K562 (cell line): ENCODE measurements at regions not wholly inside any gene's neighbourhood (a gene's known extent, or its start where the extent isn't known, plus 50 kb on each side); places are given as distances from the start of the nearest gene placed in this dataset.

Experiments used
- BRCA1 ChIP-seq, 2 experiments: fragments of 450-650 bp in 1 of 2; sonication (generic) in 1 of 2; formaldehyde crosslinking in 1 of 2; IDR thresholded peaks; 2 replicates each; pipeline versions ENCODE4 v1.5.0 to v1.6.1; 2017 to 2020; ENCODE audit warnings: mild to moderate bottlenecking in 1 of 2, missing genetic modification reagents in 1 of 2
- EHMT2 ChIP-seq: fragments of 450-650 bp; IDR thresholded peaks from 2 replicates; pipeline ENCODE4 v1.6.1; 2018; ENCODE audit warnings: antibody characterized with exemption
- ELF2 ChIP-seq: fragments of 250-450 bp; sonication (Bioruptor Pico); IDR thresholded peaks from 2 replicates; pipeline ENCODE4 v1.5.0; 2021; ENCODE audit warnings: mild to moderate bottlenecking
- HMBOX1 ChIP-seq: sonication (generic); IDR thresholded peaks from 2 replicates; pipeline ENCODE4 v1.6.1; 2016
- KLF1 ChIP-seq: fragments of 450-650 bp; IDR thresholded peaks from 2 replicates; pipeline ENCODE4 v1.6.1; 2016; ENCODE audit warnings: missing genetic modification characterization, missing compliant biosample characterization
- LCOR ChIP-seq: sonication (generic); formaldehyde crosslinking; IDR thresholded peaks from 2 replicates; pipeline ENCODE4 v1.8.0; 2022; ENCODE audit warnings: mild to moderate bottlenecking, missing genetic modification reagents
- MAZ ChIP-seq, 2 experiments: fragments of 450-650 bp in 1 of 2; sonication (generic) in 1 of 2; formaldehyde crosslinking; IDR thresholded peaks in 1 of 2; conservative IDR thresholded peaks in 1 of 2; 2 replicates each; pipeline versions ENCODE4 v1.4.0 to v1.5.0; 2020; ENCODE audit warnings: mild to moderate bottlenecking in 1 of 2, missing genetic modification reagents in 1 of 2
- NRF1 ChIP-seq, 2 experiments: fragments of 450-650 bp; IDR thresholded peaks in 1 of 2; conservative IDR thresholded peaks in 1 of 2; 2 replicates each; pipeline ENCODE4 v1.6.1; 2014; ENCODE audit warnings: mild to moderate bottlenecking in 2 of 2
- OTX1 ChIP-seq: fragments of 450-650 bp; formaldehyde crosslinking; IDR thresholded peaks from 2 replicates; pipeline ENCODE4 v1.4.0; 2022; ENCODE audit warnings: mild to moderate bottlenecking
- SAP30 ChIP-seq: fragments of 200-600 bp; sonication (generic); IDR thresholded peaks from 2 replicates; pipeline ENCODE4 v1.6.1; 2012; ENCODE audit warnings: borderline replicate concordance, low read depth, mild to moderate bottlenecking, moderate library complexity, low read length, control low read depth, inconsistent platforms; ENCODE audit not compliant: insufficient read depth, poor library complexity, severe bottlenecking
- SMARCA5 ChIP-seq: fragments of 450-650 bp; IDR thresholded peaks from 2 replicates; pipeline ENCODE4 v1.6.1; 2016
- ZBTB40 ChIP-seq, 2 experiments: fragments of 450-650 bp in 1 of 2; sonication (generic) in 1 of 2; formaldehyde crosslinking in 1 of 2; IDR thresholded peaks; 2 replicates each; pipeline versions ENCODE4 v1.7.1 to v1.9.0; 2016 to 2022; ENCODE audit warnings: inconsistent platforms in 1 of 2, mild to moderate bottlenecking in 1 of 2, missing genetic modification reagents in 1 of 2
- ZHX1 ChIP-seq: fragments of 150-350 bp; conservative IDR thresholded peaks from 2 replicates; pipeline ENCODE4 v1.6.1; 2014; ENCODE audit warnings: low read length
- ZNF140 ChIP-seq: fragments of 250-450 bp; sonication (Bioruptor Pico); IDR thresholded peaks from 2 replicates; pipeline ENCODE4 v1.8.0; 2021; ENCODE audit warnings: moderate library complexity, mild to moderate bottlenecking, inconsistent platforms
- ZZZ3 ChIP-seq: fragments of 450-650 bp; IDR thresholded peaks from 2 replicates; pipeline ENCODE4 v1.6.1; 2016; ENCODE audit warnings: antibody characterized with exemption, mild to moderate bottlenecking, moderate library complexity

- TF ChIP-seq ZBTB40 (IDR thresholded peaks at IDR 0.05) (peak; percentile 50; the same call in 1 of the 2 replicates), ZBTB40 (CRISPR knock-in tag; IDR thresholded peaks at IDR 0.05) (no peak), LCOR (0 out of 2 replicates have a peak, but pooled peaks have one; percentile 52), ZNF140 (no peak), KLF1 (tag) (no peak), ELF2 (CRISPR knock-in tag) (no peak), NRF1 (conservative IDR thresholded peaks at IDR 0.05 in 1 of 2, IDR thresholded peaks at IDR 0.05 in 1 of 2) (no peak), OTX1 (CRISPR knock-in tag) (no peak), MAZ (CRISPR knock-in tag; conservative IDR thresholded peaks at IDR 0.05 in 1 of 2, IDR thresholded peaks at IDR 0.05 in 1 of 2) (no peak; a peak in 1 of 4 replicates), SMARCA5 (peak; percentile 84), ZZZ3 (no peak), HMBOX1 (no peak), BRCA1 (IDR thresholded peaks at IDR 0.05) (no peak), BRCA1 (CRISPR knock-in tag; IDR thresholded peaks at IDR 0.05) (no peak), SAP30 (peak; percentile 78), ZHX1 (no peak), EHMT2 (no peak)
These were observed 113.7 kb downstream of the TRIM27 start (continued) for GRCh38 chr6:28809947-28810658.
